NCI-H2196 (cell line): ENCODE measurements at regions not wholly inside any gene's neighbourhood (a gene's known extent, or its start where the extent isn't known, plus 50 kb on each side); places are given as distances from the start of the nearest gene placed in this dataset.
A peak's percentile ranks its signal among the peaks of the same experiment; 100 is the strongest.

Experiments
- DNase-seq: peaks from one replicate; lab custom pipeline; 2025; ENCODE audit not compliant: unreplicated experiment; lab: John Stamatoyannopoulos, UW

GRCh38 chr2:217629347-217629746, 373.4 kb downstream of the TNS1 start:
- no peak for DNase-seq

GRCh38 chr2:217628061-217628460, 374.7 kb downstream of the TNS1 start:
- no peak for DNase-seq

GRCh38 chr2:217626926-217627325, 375.9 kb downstream of the TNS1 start:
- no peak for DNase-seq

DNA sequence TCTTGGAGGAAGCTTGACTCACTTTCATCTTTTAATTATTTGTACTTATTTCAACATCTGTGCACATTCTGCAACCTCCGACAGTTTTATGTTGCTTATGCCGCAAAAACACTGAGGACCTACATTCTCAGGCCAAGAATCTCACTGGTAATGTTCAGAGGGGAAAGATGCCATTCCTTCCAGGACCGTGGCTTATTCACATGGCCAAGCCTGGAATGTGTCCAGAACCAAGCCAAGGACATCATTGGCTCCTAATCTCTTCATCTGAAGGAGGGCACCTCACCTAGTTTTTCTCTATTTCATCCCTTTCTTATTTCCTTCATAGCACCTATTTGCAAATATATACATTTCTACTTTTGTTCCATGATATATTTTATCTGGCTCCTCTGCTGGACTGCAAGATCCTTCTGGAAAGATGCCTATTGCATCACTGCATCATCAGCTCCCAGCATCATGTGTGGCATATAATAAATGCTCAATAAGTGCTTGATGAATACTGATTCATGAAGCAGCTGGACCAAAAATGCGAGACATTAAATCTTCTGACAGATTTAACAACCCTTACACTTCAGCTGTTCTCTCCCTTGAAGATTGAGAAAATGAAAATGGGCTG, 377.1 kb downstream of the TNS1 start:
- DNase-seq: no peak

DNA sequence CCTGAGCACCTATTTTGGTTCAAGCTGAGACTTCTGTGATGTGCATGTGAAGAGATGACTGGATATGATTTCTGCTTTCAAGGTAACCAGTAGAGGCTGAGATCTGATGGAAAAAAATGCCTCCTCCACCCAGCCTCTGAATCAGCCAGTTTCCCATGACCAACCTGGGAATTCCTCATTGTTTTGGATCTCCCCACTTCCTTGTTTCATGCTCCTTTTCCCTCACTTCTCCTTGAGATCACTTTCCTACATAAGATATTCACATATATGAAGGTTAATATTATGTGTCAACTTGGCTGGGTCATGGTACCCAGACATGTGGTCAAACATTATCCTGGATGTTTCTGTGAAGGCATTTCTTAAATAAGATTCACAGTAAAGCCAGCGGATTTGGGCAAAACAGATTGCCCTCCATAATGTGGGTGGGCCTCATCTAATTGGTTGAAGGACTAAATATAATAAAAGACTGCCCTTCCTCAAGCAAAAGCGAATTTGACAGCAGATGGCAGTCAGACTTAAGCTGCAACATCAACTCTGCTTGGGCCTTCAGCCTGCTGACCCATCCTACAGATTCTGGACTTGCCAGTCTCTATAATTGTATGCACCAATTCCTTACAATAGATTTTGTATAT, 379.4 kb downstream of the TNS1 start:
- no peak for DNase-seq

GRCh38 chr2:217622205-217623060, 380.4 kb downstream of the TNS1 start:
- peak; percentile 6 for DNase-seq

DNA sequence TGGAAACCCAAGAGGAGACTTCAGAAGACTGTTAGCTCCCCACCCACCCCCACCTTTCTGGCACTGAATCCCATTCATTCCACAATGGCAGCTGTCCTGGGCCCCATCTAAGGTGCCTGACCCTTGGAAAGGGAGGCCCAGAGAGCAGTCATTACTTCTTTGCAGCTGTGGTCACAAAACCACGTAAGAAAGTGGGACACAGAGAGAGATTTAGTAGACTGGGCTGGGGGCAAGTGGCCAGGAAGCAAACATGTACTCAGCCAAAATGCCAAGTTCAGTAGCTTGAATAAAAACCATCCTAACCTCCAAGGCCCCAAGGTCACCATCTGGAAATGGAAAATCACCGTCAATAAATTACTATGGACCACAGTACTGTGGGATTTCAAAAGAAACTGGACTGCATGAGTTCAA, 381.4 kb downstream of the TNS1 start:
- no peak for DNase-seq

- no peak for DNase-seq
These were observed 384.1 kb downstream of the TNS1 start for GRCh38 chr2:217618744-217619143.

- no peak for DNase-seq
These were observed 385.2 kb downstream of the TNS1 start for GRCh38 chr2:217617616-217618022.

DNA sequence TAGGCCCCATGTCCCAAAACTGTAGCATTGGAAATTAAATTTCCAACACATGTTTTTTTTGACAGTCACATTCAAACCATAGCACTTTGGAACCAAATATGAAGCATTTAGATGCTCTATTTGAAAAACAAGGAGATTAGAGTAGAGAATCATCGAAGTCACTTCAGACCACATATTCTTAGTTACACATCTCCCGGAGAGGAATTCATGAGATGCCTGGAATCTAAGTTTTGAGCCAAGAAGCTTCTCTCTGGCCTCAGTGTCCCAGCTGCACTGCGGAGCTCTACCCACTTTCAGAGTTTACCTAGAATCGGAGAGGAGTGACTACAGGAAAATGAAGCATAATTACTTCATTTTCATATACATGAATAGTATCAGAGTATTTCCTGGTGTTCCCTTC, 385.9 kb downstream of the TNS1 start:
- DNase-seq: no peak

- DNase-seq: no peak
These were observed 387.6 kb downstream of the TNS1 start for GRCh38 chr2:217615171-217615570.

DNA sequence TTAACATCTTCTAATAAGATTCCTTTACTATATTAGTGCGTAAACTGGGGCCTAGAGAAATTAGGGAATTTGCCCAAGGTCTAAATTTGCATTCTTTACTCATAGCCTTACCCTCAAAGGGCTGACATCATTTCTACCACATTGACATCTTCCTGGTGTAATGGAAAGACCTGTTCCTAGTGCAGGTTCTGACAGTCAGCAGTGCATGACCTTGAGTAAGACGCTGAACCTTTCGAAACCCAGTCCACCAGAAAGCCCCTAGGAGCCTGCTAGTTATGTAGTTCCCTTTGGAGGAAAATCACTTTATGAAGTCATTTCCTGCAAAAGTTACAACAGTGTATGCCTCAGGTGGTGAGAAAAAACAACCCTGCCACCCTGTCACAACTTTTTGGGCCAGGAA, 388.3 kb downstream of the TNS1 start:
- no peak for DNase-seq

- no peak for DNase-seq
These were observed 388.7 kb downstream of the TNS1 start for GRCh38 chr2:217614096-217614495.

DNA sequence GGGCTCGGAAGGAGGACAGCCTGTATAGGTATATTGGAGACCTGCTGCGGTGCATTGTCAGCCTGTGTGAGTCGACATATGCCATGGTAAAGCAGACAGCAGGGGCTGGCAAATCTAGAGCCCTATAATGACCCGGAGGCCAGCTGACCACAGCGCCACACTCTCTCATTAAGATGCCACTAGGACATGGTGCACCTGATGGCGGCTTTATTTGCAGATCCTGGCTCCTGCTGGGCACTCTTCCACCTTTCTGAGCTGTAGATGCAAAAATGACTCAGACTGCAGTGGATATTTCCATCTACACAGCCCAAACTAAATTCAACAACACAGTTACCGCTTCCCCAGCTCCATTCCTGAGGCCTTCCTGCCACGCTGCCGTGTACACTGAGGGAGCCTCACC, 389.9 kb downstream of the TNS1 start:
- DNase-seq: no peak

GRCh38 chr2:217612211-217612610, 390.6 kb downstream of the TNS1 start:
- DNase-seq: no peak

DNA sequence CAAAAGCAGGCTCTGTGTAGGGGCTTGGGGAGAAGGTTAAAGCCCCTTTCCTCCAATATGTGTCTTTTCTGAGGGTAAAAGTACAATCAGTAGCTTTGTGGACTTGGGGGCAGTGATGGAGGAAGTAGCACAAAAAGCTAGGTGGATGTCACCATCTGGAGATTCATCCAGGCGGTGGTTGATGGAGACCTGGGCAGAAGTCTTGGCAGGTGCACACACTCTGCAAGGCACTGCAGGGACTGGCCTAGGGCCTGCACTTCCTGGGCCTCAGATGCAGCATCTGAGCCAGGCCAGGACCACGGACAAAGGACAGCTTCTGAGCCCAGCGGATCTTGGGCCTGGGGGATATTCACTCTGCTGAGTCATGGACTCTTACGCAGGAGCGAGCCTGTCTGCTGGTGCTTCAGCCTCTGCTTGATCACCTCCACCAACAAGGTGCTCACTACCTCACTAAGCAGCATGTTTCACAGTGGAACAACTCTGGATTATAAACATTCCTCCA, 391.1 kb downstream of the TNS1 start:
- DNase-seq: no peak

DNA sequence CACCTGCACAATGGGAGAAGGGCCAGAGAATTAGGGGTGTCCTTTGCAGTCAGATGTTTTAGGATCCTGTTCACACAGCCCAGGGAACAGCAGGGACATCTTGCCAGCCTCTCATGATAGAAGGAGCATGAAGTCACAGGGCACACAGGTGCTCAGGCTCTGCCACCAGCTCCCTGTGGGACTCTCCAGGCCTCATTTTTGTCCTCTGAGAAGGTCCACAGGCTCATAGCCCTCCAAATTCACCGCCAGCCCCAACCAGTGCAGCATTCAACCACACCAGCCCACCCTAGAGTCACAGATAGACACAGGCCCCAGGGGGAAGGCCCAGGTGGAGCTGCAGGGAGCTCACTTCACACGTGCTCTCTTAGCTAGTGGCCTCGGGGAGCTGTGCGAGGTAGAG, 391.7 kb downstream of the TNS1 start:
- no peak for DNase-seq

DNA sequence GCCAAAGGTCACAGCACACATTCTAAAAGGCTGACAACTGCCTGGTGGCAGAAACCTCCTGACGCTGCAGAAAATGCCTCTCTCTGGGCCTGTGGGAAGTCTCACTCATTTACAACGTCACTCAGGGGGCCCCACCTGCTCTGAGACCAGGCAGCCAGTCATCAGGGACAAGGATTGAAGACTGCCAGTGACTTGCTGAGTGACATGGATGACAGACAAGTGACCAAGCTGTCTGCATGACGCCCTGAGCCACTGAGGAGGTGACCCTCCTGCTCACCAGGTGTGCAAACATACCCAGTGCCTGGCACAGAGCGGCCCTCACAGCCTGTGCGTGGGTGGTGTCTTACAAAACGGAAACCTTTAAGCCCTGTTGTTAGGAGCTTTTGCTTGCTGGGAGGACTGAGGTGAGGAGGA, 392.4 kb downstream of the TNS1 start:
- DNase-seq: peak; percentile 63

DNA sequence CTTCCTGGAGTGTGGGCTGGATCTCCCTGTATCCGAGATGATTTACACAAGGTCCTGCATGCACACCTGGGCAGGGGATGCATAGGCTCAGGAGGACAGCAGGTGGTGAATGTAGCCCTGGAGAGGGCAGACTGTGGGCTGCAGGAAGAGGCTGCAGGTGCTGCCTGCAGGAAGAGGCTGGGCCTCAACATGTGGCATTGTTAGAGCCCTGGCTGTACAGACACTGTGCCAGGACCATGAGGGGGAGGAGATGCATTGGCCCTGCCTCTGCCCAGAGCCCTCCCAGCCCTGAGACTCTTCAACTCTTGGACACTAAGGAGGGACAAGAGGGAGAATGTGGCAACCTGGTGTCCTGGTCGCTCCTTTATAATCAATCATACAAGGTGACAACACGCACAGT, 392.8 kb downstream of the TNS1 start:
- DNase-seq: peak; percentile 63

GRCh38 chr2:217606296-217606695, 396.5 kb downstream of the TNS1 start:
- no peak for DNase-seq

DNA sequence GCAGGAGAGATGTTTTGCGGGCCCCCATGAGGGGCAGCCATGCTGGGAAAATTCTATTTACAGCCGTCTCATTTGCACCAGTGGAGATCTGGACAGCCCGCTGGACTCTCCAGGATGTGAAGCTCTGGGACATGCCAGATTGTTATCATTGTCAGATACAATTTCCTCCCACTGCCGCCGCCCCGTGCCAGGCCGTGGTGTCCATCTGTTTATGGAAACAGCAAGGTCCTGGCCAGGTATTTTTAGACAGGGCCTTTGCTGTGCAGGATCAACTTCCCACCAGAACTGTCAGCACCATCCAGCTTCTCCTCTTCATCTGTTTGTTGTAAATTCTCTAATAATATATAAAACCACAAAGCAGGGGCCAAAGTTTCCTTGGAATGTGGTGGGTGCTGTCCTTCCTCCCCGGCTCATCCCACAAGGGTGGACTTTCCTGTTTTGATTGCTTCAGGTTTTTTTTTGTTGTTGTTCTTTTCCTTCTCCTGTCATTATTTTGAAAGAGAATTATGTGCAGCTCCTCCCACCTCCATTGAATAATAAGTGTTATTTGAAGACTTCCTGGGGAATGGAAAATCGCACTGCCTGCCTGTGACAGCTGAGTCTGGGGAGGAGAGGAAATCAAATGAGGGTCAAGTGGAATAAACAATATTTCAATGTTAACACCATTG, 398.1 kb downstream of the TNS1 start:
- no peak for DNase-seq
